ENCODE measurements at regions not wholly inside any gene's neighbourhood (a gene's known extent, or its start where the extent isn't known, plus 50 kb on each side); places are given as distances from the start of the nearest gene placed in this dataset.

GRCh38 chr10:93175490-93175889 is 101.8 kb downstream of the CYP26A1 start:
- H3K56ac ChIP-seq (ENCODE audit: extremely low read depth, insufficient read depth, low read length): no peak overlapping the region
- no peak overlapping the region for H2AFZ ChIP-seq (replicated peaks; ENCODE audit: low read length, poor library complexity)
- H2BK5ac ChIP-seq (ENCODE audit: low read depth, low read length, poor library complexity, severe bottlenecking): no peak overlapping the region
- no peak overlapping the region for H3K4ac ChIP-seq (ENCODE audit: low read depth, low read length)
- H3K4me3 ChIP-seq (ENCODE audit: insufficient read depth, low read depth, low read length): no peak overlapping the region
- no peak overlapping the region for H2BK15ac ChIP-seq (ENCODE audit: low read depth, low read length)
- H3K4me1 ChIP-seq (ENCODE audit: control insufficient read depth, insufficient read depth, low read length): no peaks in the 10 kb centered on the region
- H3K27me3 ChIP-seq (ENCODE audit: control insufficient read depth, insufficient read depth, low read length): peaks cover 19% of the 10 kb centered on the region
- no peak overlapping the region for H3K9ac ChIP-seq (ENCODE audit: low read depth, low read length)
- no TSS peak for BruUV-seq (replicated peaks)
- H2BK20ac ChIP-seq (ENCODE audit: low read depth, low read length): no peak overlapping the region
- H3K36me3 ChIP-seq (ENCODE audit: control insufficient read depth, insufficient read depth, low read length): no peaks in the 10 kb centered on the region
- no peak overlapping the region for H4K8ac ChIP-seq (ENCODE audit: low read depth in 2 of 2, low read length in 2 of 2)
- H3K9me1 ChIP-seq (ENCODE audit: insufficient read depth, low read length): no peaks in the 10 kb centered on the region
- CTCF ChIA-PET: no interaction called here
- no peaks in the 10 kb centered on the region for H4K20me1 ChIP-seq (ENCODE audit: insufficient read depth, low read length)
- H2AK9ac ChIP-seq (replicated peaks; ENCODE audit: low read depth, low read length, poor library complexity): no peak overlapping the region
- in situ Hi-C loops (cut with MboI; ENCODE audit: low sequenced_read_pairs) (no loop called here), intact Hi-C loops (cut with micrococcal nuclease) (no loop called here), dilution Hi-C loops (cut with HindIII; ENCODE audit: low sequenced_read_pairs, unreplicated experiment) (no loop called here)
- H4K5ac ChIP-seq (ENCODE audit: low read depth, low read length): no peak overlapping the region
- H2BK120ac ChIP-seq (ENCODE audit: low read depth, low read length): no peak overlapping the region
- no peak overlapping the region for H3K18ac ChIP-seq (ENCODE audit: low read depth, low read length)
- DNase-seq: no peak
- no peaks in the 10 kb centered on the region for H3K79me1 ChIP-seq (ENCODE audit: low read depth in 1 of 2, low read length in 2 of 2)
- H3K27ac ChIP-seq (ENCODE audit: insufficient read depth, low read length): no peak overlapping the region
- WGBS, 2 experiments (ENCODE audit: extremely low coverage in 2 of 2, insufficient read length in 1 of 2): 59% methylated on average over 5 of the region's 6 CpGs; no CpG with 5 or more reads in 1 of the 2 experiments
- H3K14ac ChIP-seq (replicated peaks; ENCODE audit: low read depth, low read length): no peak overlapping the region
- H3K9me3 ChIP-seq (ENCODE audit: control insufficient read depth, insufficient read depth, low read length): peaks cover 7% of the 10 kb centered on the region
- no peak for TF ChIP-seq MAFK (IDR thresholded peaks at IDR 0.05; ENCODE audit: low read depth, low read length)
- no peak for TF ChIP-seq CHD1 (IDR thresholded peaks at IDR 0.05; ENCODE audit: low read depth, low read length)
- TF ChIP-seq RAD21 (IDR thresholded peaks at IDR 0.05; ENCODE audit: low read length): no peak
- no peak for TF ChIP-seq RCOR1 (IDR thresholded peaks at IDR 0.05; ENCODE audit: insufficient replicate concordance, low read length)
- TF ChIP-seq NFE2L2 (IDR thresholded peaks at IDR 0.05; ENCODE audit: low read depth, low read length): no peak
- no peak for TF ChIP-seq MAZ (IDR thresholded peaks at IDR 0.05; ENCODE audit: borderline replicate concordance, low read depth, low read length)
- TF ChIP-seq FOS (IDR thresholded peaks at IDR 0.05; ENCODE audit: low read depth, low read length): no peak
- TF ChIP-seq, protein P1, sequence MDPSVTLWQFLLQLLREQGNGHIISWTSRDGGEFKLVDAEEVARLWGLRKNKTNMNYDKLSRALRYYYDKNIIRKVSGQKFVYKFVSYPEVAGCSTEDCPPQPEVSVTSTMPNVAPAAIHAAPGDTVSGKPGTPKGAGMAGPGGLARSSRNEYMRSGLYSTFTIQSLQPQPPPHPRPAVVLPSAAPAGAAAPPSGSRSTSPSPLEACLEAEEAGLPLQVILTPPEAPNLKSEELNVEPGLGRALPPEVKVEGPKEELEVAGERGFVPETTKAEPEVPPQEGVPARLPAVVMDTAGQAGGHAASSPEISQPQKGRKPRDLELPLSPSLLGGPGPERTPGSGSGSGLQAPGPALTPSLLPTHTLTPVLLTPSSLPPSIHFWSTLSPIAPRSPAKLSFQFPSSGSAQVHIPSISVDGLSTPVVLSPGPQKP (IDR thresholded peaks at IDR 0.05; ENCODE audit: borderline replicate concordance, low read depth, low read length): no peak
- no peak for TF ChIP-seq CTCF (conservative IDR thresholded peaks at IDR 0.05; ENCODE audit: low read depth, low read length)
- no peak for TF ChIP-seq BHLHE40 (IDR thresholded peaks at IDR 0.05; ENCODE audit: low read depth, low read length)
- H4K91ac ChIP-seq (ENCODE audit: insufficient read depth, low read depth, low read length): no peak overlapping the region
- H2AK5ac ChIP-seq (ENCODE audit: low read depth, low read length): no peak overlapping the region
- POLR2A ChIA-PET (ENCODE audit: unreplicated experiment): no interaction called here
- H3K4me2 ChIP-seq (ENCODE audit: low read depth, low read length): no peak overlapping the region
- no peak overlapping the region for H3K23ac ChIP-seq (ENCODE audit: low read depth, low read length)
- ATAC-seq (ENCODE audit: low read depth): no peak

All from IMR-90 (cell line).